NOMO-1 (cell line): ENCODE measurements at regions not wholly inside any gene's neighbourhood (a gene's known extent, or its start where the extent isn't known, plus 50 kb on each side); places are given as distances from the start of the nearest gene placed in this dataset.

ENCODE experiments used
- DNase-seq, 2 experiments: peaks; one replicate each; lab custom pipeline; 2025; ENCODE audit not compliant: unreplicated experiment in 2 of 2; lab: John Stamatoyannopoulos, UW

GRCh38 chr18:40738321-40738880 is 1216.6 kb upstream of the PIK3C3 start:
- no peak for DNase-seq

- DNase-seq, result no peak
These were observed 1246.3 kb upstream of the PIK3C3 start for GRCh38 chr18:40708726-40709125.

DNA sequence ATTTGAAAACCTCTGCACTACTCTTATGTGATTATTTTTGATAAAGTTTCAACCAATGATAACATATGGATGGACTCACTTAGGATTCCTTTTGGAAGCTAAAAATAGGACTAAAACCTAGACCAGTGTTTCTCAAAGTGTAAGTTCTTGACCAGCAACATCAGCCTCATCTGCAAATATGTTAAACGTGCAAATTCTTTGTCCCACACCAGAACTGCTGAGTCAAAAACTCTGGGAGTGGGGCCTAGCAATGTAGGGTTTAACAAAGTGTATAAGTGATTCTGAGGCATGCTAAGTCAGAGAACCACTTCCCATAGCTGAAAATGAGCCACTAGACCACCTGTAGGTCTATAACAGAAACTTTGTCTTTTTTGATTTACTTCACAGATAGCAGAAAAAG is 1247.2 kb upstream of the PIK3C3 start:
- DNase-seq, result no peak

DNA sequence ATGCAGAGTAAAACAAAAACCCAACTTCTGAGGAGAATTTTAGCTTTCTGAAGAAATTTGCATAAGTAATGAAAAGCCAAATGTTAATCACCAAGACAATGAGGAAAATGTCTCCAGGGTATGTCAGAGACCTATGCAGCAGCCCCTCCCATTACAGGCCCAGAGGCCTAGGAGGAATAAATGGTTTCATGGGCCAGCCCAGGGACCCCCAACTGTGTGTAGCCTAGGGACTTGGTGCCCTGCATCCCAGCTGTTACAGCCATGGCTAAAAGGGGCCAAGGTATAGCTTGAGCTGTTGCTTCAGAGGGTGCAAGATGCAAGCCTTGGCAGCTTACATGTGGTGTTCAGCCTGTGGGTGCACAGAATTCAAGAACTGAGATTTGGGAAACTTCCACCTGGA is 1256.9 kb upstream of the PIK3C3 start:
- no peak for DNase-seq

DNA sequence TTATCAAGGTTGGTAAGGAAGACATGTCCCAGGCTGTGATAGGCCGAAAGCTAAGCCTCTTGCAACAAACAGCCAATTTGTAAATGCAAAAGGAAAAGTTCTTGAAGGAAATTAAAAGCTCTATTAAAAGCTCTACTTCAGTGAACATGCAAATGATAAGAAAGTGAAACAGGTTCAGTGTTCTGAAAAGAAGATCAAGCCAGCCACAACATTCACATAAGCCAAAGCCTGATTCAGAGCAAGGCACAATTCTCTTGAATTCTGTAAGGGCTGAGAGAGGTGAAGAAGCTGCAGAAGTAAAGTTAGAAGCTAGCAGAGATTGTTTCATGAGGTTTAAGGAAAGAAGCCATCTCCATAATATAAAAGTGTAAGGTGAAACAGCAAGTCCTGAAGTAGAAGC is 1259.5 kb upstream of the PIK3C3 start:
- no peak for DNase-seq

GRCh38 chr18:40692871-40693270 is 1262.2 kb upstream of the PIK3C3 start:
- no peak for DNase-seq

DNA sequence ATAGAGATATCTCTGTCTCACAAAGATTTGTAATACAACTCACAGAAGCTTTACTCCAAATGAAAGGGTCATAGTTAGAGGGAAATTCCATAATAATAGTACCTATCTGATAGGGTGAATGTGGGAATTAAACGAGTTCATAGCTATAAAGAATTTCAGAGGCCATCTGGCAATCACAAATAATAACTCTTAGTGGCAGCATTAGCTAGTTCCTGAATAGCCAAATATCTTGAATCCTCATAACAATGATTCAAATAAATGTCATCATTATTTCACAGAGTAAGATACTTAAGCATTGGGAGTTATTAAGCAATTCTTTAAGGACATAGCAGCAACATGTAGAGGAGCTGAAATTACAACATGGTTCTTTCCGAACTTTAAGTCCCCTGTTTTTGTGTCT is 1265.0 kb upstream of the PIK3C3 start:
- no peak for DNase-seq

DNA sequence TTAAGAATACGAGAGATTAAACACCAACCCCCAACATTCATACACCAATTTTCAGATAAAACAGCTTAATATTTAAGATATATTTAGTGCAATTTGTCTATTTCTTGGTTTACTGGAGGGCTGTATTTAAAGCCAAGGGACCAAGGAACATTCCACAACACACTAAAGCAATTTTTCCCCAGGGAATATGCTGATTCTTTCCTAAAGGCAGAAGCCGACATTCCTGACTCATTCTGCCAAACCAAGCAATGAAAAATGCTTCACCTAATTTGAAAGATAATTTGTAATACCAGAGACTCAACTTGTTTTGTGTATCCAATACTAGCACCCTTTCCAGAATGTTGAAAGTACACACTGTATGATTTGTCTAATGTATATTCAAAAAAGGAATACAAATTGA is 1267.6 kb upstream of the PIK3C3 start:
- DNase-seq, result no peak

DNA sequence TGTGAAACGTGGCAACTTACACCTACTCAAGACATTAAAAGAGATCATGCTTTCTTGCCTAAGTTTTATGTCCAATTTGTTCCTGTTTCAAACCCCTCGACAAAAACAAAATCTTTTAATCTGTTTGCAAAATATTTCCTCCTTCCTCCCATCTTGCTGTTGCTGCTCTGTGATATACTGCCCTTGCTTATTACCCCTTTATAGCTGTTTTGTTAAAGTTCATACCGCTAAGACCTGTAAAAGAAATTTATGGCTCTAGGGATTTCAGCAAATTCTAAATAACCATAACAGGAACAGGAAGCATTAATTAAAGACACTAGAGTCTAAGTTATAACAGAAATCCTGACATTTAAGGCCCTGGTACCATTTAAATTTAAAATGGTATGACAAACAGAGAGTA is 1268.2 kb upstream of the PIK3C3 start:
- DNase-seq, result no peak

DNA sequence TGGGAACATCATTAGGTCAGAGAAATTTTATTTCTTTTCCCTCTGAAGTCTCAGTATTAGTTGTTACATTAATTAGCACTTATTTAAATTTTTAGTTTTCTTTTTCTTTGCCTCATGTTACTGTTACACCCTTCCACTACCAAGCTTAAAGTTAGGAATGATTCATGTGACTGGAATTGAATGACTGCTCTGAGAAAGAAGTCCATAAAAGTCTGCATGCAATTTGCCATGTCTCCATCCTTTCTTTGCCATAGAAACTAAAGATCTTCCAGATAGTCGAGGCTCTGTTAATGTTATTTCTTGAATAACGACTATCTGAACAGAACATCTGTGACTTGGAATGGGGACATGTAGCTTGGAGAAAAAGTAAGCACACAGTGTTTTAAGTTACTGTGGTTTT is 1269.8 kb upstream of the PIK3C3 start:
- no peak for DNase-seq

- DNase-seq, result no peak
These were observed 1276.7 kb upstream of the PIK3C3 start for GRCh38 chr18:40678318-40678717.

GRCh38 chr18:40676668-40677067 is 1278.4 kb upstream of the PIK3C3 start:
- no peak for DNase-seq

DNA sequence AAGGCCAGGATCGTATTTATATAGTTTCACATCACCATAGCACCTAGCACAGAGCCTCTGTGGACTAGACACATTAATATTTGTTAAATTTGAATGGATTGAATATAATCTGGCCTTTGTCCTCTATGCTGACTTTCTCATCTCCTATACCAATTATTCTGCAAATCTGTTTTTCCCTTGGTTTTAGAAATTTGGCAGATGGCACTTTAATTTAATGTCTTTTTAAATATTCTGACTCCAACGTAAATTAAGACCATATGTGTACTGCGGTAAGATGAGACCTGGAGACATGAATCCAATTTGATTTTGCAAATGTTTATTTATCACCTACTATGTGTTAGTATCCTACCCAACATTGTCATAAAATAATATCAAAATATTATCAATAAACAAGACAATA is 1281.9 kb upstream of the PIK3C3 start:
- no peak for DNase-seq

- no peak for DNase-seq
These were observed 1282.4 kb upstream of the PIK3C3 start for GRCh38 chr18:40672590-40672989.

GRCh38 chr18:40670668-40671375 is 1284.2 kb upstream of the PIK3C3 start:
- no peak for DNase-seq

- no peak for DNase-seq
These were observed 1292.1 kb upstream of the PIK3C3 start for GRCh38 chr18:40662898-40663437.

- no peak for DNase-seq
These were observed 1301.4 kb upstream of the PIK3C3 start for GRCh38 chr18:40653682-40654081.

- DNase-seq, result no peak
These were observed 1302.7 kb upstream of the PIK3C3 start for GRCh38 chr18:40652321-40652720.

GRCh38 chr18:40651163-40651562 is 1303.9 kb upstream of the PIK3C3 start:
- no peak for DNase-seq

GRCh38 chr18:40642692-40643229 is 1312.3 kb upstream of the PIK3C3 start:
- DNase-seq, result no peak

- DNase-seq, result no peak
These were observed 1323.7 kb upstream of the PIK3C3 start for GRCh38 chr18:40631319-40631718.

GRCh38 chr18:40630496-40630895 is 1324.5 kb upstream of the PIK3C3 start:
- no peak for DNase-seq
